Activated CD4-positive, alpha-beta T cell treated with anti-CD3 and anti-CD28 coated beads, Interleukin-2, Interleukin-4, amounts not matched to agents 100 ng/mL and 50 ng/mL, durations not matched to agents 16 hours and 8 hours (primary cell): ENCODE measurements at regions not wholly inside any gene's neighbourhood (a gene's known extent, or its start where the extent isn't known, plus 50 kb on each side); places are given as distances from the start of the nearest gene placed in this dataset.
"Not testable (repeated sequence)": the region's sequence is repeated elsewhere in the genome, so short reads cannot be mapped to it uniquely, and the experiment has no call there.

Experiments used
- DNase-seq: peaks from one replicate; pipeline ENCODE4 v3.0.0-alpha.2; 2020; ENCODE audit warnings: low spot score

- DNase-seq: no peak
These were observed 242.8 kb downstream of the KCNE4 start for GRCh38 chr2:223294756-223295155.

- DNase-seq: no peak
These were observed 245.8 kb downstream of the KCNE4 start for GRCh38 chr2:223297788-223298187.

DNA sequence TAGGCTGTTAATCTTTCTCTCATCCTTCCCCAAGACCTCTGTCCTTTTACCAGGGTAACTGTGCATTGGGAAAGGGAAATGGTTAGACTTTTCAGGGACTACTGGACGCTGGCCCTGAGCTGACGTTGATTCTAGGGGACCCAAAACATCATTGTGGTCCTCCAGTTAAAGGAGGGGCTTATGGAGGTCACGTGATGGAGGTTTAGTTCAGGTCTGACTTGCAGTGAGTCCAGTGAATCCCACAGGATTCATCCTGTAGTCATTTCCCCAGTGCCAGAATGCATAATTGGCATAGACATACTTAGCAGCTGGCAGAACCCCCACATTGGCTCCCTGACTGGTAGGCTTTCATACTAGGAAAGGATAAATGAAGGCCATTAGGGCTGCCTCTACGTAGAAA lies 246.3 kb downstream of the KCNE4 start:
- not testable (repeated sequence) for DNase-seq

DNA sequence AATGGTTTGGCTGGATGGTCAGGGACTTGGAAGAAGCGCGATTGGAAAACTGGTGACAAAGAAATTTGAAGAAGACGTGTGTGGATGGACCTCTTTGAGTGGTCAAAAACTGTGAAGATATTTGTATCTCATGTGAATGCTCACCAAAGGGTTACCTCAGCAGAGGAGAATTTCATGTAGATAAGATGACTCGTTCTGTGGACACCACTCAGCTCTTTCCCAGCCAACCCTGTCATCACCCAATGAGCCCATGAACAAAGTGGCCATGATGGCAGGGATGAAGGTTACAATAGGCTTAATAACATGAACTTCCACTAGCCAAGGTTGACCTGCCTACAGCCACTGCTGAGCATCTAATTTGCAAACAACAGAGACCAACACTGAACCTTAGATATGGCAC lies 248.3 kb downstream of the KCNE4 start:
- DNase-seq: no peak

GRCh38 chr2:223306371-223306770 lies 254.4 kb downstream of the KCNE4 start:
- DNase-seq: no peak

DNA sequence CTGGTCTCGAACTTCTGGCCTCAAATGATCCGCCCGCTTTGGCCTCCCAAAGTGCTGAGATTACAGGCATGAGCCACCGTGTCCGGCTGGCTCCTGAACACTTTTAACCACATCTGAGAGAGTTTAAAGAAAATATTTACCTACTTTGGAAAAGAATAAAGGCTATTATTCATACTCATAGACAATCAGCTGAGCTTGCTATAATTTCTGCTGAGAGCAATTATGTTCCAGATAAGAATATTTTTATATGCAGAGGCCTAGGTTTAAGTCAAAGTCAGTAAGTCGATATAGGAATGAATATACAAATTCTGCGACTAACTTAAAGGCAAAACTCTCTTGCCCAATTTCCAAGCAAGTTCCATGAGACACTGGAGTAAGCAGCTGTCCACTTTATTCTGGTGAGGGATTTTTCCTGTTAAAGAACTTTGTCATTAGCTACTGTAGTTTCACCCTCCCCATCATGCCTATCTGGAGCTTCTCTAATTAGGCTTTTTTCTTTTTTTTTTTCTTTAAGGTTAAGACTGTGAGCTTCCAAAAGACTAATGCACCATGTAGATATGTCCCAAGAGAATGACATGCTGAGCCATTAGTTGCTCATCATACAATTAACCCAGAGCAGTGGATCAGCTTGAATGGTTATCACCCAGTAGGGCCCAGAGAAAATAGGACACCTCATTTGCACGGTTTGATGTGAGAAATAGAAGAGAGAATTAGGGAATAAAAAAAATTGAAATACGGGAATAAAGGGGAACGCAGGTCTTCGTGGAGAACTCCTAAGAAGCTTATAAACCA lies 260.1 kb downstream of the KCNE4 start:
- no peak for DNase-seq

- DNase-seq: no peak
These were observed 261.1 kb downstream of the KCNE4 start for GRCh38 chr2:223313101-223313500.

DNA sequence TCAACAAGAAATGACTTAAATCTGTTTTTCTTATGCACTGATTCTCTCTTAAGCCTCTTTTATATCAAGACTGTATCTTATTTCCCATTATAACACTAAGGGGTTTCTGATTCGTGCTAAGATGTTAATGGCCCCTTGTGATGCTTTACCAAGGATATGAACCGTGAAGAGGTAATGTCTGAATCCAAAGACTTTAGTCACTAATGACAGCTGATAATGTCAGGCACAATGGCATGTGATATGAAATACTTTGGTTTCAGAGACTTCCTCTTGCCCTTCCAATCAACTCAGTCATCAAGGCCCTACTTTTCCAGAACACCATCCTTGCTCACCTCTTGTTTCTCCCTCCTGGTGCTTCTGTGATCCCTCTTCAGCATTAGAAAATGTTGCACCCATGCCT lies 262.8 kb downstream of the KCNE4 start:
- no peak for DNase-seq

- no peak for DNase-seq
These were observed 263.8 kb downstream of the KCNE4 start for GRCh38 chr2:223315813-223316212.

- DNase-seq: no peak
These were observed 264.4 kb downstream of the KCNE4 start for GRCh38 chr2:223316342-223316741.

- no peak for DNase-seq
These were observed 267.6 kb downstream of the KCNE4 start for GRCh38 chr2:223319601-223320000.

DNA sequence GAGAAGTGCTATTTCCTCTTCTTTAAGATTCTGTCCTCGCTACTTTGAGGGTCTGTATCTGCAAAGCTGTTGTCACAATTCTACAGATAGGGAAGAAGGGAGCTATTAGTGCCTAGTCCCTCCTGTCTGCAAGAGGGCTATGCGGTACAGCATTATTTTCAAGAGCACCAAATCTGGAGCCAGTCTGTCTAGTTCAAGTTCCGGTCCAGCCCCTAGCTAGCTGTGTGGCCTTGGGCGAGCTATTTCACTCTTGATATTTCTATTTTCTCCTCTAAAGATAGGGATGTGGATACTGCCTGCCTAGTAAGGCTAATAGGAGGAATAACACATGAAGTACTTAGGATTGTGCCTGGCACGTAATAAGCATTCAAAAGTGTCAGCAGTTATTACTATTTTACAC lies 272.4 kb downstream of the KCNE4 start:
- no peak for DNase-seq

GRCh38 chr2:223328578-223328977 lies 273.6 kb downstream of the SCG2 start:
- no peak for DNase-seq

GRCh38 chr2:223330747-223331146 lies 271.4 kb downstream of the SCG2 start:
- DNase-seq: not testable (repeated sequence)

- no peak for DNase-seq
These were observed 264.1 kb downstream of the SCG2 start for GRCh38 chr2:223338016-223338415.

DNA sequence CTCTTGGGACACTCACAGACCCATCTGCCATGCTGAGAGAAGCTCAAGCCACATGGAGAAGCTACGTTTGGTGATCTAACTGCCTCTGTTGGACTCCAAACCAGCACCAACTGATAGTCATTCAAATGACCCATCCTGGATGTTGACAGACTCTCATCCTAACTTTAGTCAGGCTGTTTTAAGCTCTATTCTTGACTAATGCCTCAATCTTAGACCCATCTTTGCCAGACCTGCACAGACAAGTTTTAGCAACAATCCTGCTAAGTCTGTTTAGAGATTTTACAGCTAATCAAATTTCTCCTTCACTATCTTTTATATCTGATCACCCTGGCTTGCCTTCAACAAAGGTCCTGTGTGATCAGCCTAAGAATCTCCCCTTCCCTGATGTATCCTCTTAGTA lies 245.1 kb downstream of the SCG2 start:
- no peak for DNase-seq

GRCh38 chr2:223363085-223363484 lies 239.1 kb downstream of the SCG2 start:
- no peak for DNase-seq

- DNase-seq: no peak
These were observed 236.9 kb downstream of the SCG2 start for GRCh38 chr2:223365158-223365679.

- DNase-seq: no peak
These were observed 235.6 kb downstream of the SCG2 start for GRCh38 chr2:223366566-223366965.

GRCh38 chr2:223368481-223368880 lies 233.7 kb downstream of the SCG2 start:
- no peak for DNase-seq

- no peak for DNase-seq
These were observed 232.3 kb downstream of the SCG2 start for GRCh38 chr2:223369889-223370288.

GRCh38 chr2:223383315-223383714 lies 218.8 kb downstream of the SCG2 start:
- no peak for DNase-seq

DNA sequence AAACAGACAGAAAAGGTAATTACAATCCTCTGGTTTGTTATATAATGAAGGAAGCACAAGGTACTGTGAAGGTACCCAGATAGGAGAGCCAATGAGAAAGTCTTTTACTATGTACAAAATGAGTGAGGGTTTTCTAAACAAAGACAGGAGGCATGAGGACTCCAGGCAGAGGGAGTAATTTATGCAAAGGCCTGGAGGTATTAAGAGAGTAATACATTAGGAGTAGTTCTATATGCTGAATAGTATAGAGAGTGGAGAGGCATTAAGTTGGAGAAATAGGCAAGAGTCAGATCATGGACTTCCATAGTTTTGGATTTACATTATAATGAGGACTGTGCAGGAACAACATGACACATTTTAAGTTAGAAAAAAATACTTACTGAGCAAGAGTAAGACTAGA lies 216.0 kb downstream of the SCG2 start:
- DNase-seq: no peak

GRCh38 chr2:223386984-223387383 lies 215.2 kb downstream of the SCG2 start:
- DNase-seq: no peak
